ENCODE measurements at regions not wholly inside any gene's neighbourhood (a gene's known extent, or its start where the extent isn't known, plus 50 kb on each side); places are given as distances from the start of the nearest gene placed in this dataset.

DNA sequence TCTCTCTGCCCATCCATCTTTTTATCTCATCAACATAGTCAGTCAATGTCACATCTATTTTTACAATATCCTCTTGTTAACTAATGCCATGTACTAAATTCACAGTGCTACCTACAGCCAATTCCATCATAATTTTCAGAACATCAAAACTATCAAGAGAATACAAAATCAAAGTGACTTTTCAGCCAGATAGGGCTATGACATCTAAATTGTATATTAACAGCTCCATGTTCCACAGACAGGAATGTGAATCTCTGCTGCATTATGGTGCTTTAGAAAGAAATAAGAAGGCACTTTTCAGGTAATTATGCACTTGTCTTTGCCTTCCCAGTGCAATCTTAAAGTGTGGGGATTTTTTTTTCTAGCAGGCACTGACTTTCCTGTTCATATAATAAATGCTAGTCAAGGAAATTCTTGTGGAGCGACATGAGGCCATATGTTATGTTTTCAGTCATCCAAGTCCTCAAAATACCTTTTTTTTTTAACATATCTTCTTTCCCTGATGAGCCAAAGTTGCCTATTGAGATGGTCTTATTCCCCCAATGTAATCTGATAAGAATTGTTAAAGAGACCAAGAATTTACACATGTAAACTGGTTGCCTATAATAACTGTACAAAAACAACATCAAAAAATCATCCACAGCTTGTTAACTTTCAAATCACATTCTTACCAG is 252.0 kb upstream of the CNTN3 start:
- FAIRE-seq, result no peak
- Histone ChIP-seq H3K4me1 (no peaks in the 10 kb centered on the region), H3K4me2 (no peak overlapping the region), H3K9me3 (no peaks in the 10 kb centered on the region), H3K27ac (no peak overlapping the region), H3K4me3 (no peak overlapping the region)
- CTCF ChIA-PET, result no interaction called here
- no peak for TF ChIP-seq KDM1A (IDR thresholded peaks at IDR 0.05; ENCODE audit: low read depth)
- TF ChIP-seq HEYL (CRISPR knock-in tag; IDR thresholded peaks at IDR 0.05), result no peak
- no peak for TF ChIP-seq TFCP2L1 (CRISPR knock-in tag; IDR thresholded peaks at IDR 0.05)
- TF ChIP-seq JUNB (IDR thresholded peaks at IDR 0.05), result no peak
- TF ChIP-seq CHD2 (IDR thresholded peaks at IDR 0.05; ENCODE audit: low read length, partially characterized antibody), result no peak
- TF ChIP-seq, protein P1, sequence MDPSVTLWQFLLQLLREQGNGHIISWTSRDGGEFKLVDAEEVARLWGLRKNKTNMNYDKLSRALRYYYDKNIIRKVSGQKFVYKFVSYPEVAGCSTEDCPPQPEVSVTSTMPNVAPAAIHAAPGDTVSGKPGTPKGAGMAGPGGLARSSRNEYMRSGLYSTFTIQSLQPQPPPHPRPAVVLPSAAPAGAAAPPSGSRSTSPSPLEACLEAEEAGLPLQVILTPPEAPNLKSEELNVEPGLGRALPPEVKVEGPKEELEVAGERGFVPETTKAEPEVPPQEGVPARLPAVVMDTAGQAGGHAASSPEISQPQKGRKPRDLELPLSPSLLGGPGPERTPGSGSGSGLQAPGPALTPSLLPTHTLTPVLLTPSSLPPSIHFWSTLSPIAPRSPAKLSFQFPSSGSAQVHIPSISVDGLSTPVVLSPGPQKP (IDR thresholded peaks at IDR 0.05; ENCODE audit: low read depth, low read length), result no peak
- TF ChIP-seq CEBPB (IDR thresholded peaks at IDR 0.05), result no peak
- no peak for TF ChIP-seq NR3C1 (IDR thresholded peaks at IDR 0.05)
- no peak for TF ChIP-seq EHMT2 (IDR thresholded peaks at IDR 0.05; ENCODE audit: low read depth)
- no peak for TF ChIP-seq EP300 (IDR thresholded peaks at IDR 0.05)
- TF ChIP-seq TP53 (CRISPR knock-in tag; IDR thresholded peaks at IDR 0.05), result no peak
- TF ChIP-seq ZC3H11A (IDR thresholded peaks at IDR 0.05), result no peak
- POLR2A ChIA-PET, result no interaction called here
- no peak for ATAC-seq
- no peak for DNase-seq (ENCODE audit: low read depth in 1 of 2, low spot score in 1 of 2)
- 0% methylated on average over 1 of the region's 1 CpG for WGBS (ENCODE audit: missing lambda C conversion rate)

DNA sequence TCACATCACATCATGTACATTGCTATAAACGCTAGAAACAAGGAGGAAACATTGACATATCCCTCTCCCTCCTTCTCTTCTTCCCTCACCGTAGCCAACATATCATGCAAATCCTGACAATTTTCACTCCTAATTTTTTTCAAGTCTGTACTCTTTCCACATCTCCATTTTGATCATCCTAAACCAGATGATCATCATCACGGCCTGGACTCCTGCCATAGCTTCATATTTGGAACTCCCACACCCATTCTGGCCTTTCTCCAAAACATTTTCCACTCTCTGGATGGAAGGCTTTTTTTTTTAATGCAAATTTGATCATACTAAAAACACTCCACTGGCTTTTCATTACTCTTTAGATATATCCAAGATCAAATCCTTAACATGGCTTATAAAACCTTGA is 248.0 kb upstream of the CNTN3 start:
- TF ChIP-seq RCOR1 (IDR thresholded peaks at IDR 0.05; ENCODE audit: low read depth, low read length), result no peak
- TF ChIP-seq CBX2 (IDR thresholded peaks at IDR 0.05; ENCODE audit: borderline replicate concordance, low read depth), result no peak
- TF ChIP-seq HOXB5 (CRISPR knock-in tag; IDR thresholded peaks at IDR 0.05), result no peak
- no peak for TF ChIP-seq NPAS2 (CRISPR knock-in tag; IDR thresholded peaks at IDR 0.05; ENCODE audit: borderline replicate concordance)
- TF ChIP-seq HOXB13 (CRISPR knock-in tag; IDR thresholded peaks at IDR 0.05; ENCODE audit: low read depth), result no peak
- no peak for TF ChIP-seq EP300 (IDR thresholded peaks at IDR 0.05)
- TF ChIP-seq NR3C1 (IDR thresholded peaks at IDR 0.05), result no peak
- TF ChIP-seq MAZ (IDR thresholded peaks at IDR 0.05; ENCODE audit: borderline replicate concordance, low read depth, low read length), result no peak
- TF ChIP-seq HOXA7 (CRISPR knock-in tag; IDR thresholded peaks at IDR 0.05), result no peak
- TF ChIP-seq CBX8 (IDR thresholded peaks at IDR 0.05), result no peak
- no peak for TF ChIP-seq NFE2L2 (conservative IDR thresholded peaks at IDR 0.05; ENCODE audit: low read length)
- TF ChIP-seq, protein P1 (IDR thresholded peaks at IDR 0.05; ENCODE audit: low read depth, low read length), result no peak
- TF ChIP-seq RAD21 (conservative IDR thresholded peaks at IDR 0.05 in 1 of 2, IDR thresholded peaks at IDR 0.05 in 1 of 2), result no peak
- no peak for TF ChIP-seq MAFK (IDR thresholded peaks at IDR 0.05; ENCODE audit: partially characterized antibody)
- TF ChIP-seq, protein P2, sequence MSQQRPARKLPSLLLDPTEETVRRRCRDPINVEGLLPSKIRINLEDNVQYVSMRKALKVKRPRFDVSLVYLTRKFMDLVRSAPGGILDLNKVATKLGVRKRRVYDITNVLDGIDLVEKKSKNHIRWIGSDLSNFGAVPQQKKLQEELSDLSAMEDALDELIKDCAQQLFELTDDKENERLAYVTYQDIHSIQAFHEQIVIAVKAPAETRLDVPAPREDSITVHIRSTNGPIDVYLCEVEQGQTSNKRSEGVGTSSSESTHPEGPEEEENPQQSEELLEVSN (IDR thresholded peaks at IDR 0.05; ENCODE audit: borderline replicate concordance, low read depth), result no peak
- TF ChIP-seq, protein P3, sequence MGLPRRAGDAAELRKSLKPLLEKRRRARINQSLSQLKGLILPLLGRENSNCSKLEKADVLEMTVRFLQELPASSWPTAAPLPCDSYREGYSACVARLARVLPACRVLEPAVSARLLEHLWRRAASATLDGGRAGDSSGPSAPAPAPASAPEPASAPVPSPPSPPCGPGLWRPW (IDR thresholded peaks at IDR 0.05), result no peak
- H3K27ac ChIP-seq, result no peak overlapping the region
- CTCF ChIA-PET, result no interaction called here
- H3K4me2 ChIP-seq, result no peak overlapping the region
- H3K4me3 ChIP-seq, result no peak overlapping the region
- DNase-seq (ENCODE audit: low read depth in 1 of 2, low spot score in 1 of 2) (no peak), FAIRE-seq (no peak), ATAC-seq (no peak)
- POLR2A ChIA-PET, result no interaction called here
- no peaks in the 10 kb centered on the region for H3K9me3 ChIP-seq
- H3K4me1 ChIP-seq, result no peaks in the 10 kb centered on the region
- WGBS (ENCODE audit: missing lambda C conversion rate), result 3% methylated on average over 3 of the region's 3 CpGs
